SU-DHL-6 (cell line): ENCODE measurements at regions not wholly inside any gene's neighbourhood (a gene's known extent, or its start where the extent isn't known, plus 50 kb on each side); places are given as distances from the start of the nearest gene placed in this dataset.

ENCODE experiments used
- H2AFZ ChIP-seq: fragments of 200-600 bp; sonication (generic); 2 replicates; pipeline ENCODE4 v1.6.1; 2014; ENCODE audit warnings: low read depth, mild to moderate bottlenecking, moderate library complexity, mixed read lengths, antibody characterized with exemption, low read length; ENCODE audit not compliant: severe bottlenecking
- H3F3A ChIP-seq: fragments of 200-600 bp; shearing (Covaris generic); 2 replicates; pipeline ENCODE4 v1.6.0; 2016; ENCODE audit warnings: antibody characterized with exemption, mild to moderate bottlenecking; ENCODE audit not compliant: insufficient read depth
- H3K27ac ChIP-seq: fragments of 200-600 bp; sonication (generic); 2 replicates; pipeline ENCODE4 v1.5.1; 2016; ENCODE audit warnings: low read depth, mild to moderate bottlenecking, low read length, moderate library complexity, mixed read lengths
- H3K27me3 ChIP-seq: fragments of 200-600 bp; sonication (generic), shearing (Covaris generic); 2 replicates; pipeline ENCODE4 v1.6.0; 2014; ENCODE audit warnings: mild to moderate bottlenecking, low read length
- H3K36me3 ChIP-seq: fragments of 200-600 bp; sonication (generic); 2 replicates; pipeline ENCODE4 v1.6.1; 2014; ENCODE audit warnings: mild to moderate bottlenecking, low read length, mixed read lengths
- H3K4me2 ChIP-seq: fragments of 300-600, 200-600 bp; shearing (Covaris generic), sonication (generic); 2 replicates; pipeline ENCODE4 v1.6.0; 2014; ENCODE audit warnings: low read length, low read depth, mild to moderate bottlenecking; ENCODE audit not compliant: poor library complexity, severe bottlenecking
- H3K4me3 ChIP-seq: fragments of 200-600 bp; sonication (generic); 2 replicates; pipeline ENCODE4 v1.5.1; 2014; ENCODE audit warnings: antibody characterized with exemption, low read length, mild to moderate bottlenecking, mixed read lengths; ENCODE audit not compliant: insufficient read depth, poor library complexity, severe bottlenecking
- H3K79me2 ChIP-seq: fragments of 200-600 bp; sonication (generic); 2 replicates; pipeline ENCODE4 v1.6.1; 2014; ENCODE audit warnings: mild to moderate bottlenecking, low read length, moderate library complexity; ENCODE audit not compliant: insufficient read depth
- H3K9ac ChIP-seq: fragments of 200-600 bp; sonication (generic); 2 replicates; pipeline ENCODE4 v1.7.0; 2014; ENCODE audit warnings: mild to moderate bottlenecking, low read length
- H3K9me2 ChIP-seq: fragments of 200-600 bp; sonication (generic); replicated peaks from 2 replicates; pipeline ENCODE4 v1.6.1; 2014; ENCODE audit warnings: low read length; ENCODE audit not compliant: insufficient read depth
- H3K9me3 ChIP-seq: fragments of 200-600 bp; sonication (generic); 2 replicates; pipeline ENCODE4 v1.6.1; 2014; ENCODE audit warnings: low read length, mixed read lengths; ENCODE audit not compliant: insufficient read depth
- H4K20me1 ChIP-seq: fragments of 200-600 bp; sonication (generic); 2 replicates; pipeline ENCODE4 v1.6.1; 2014; ENCODE audit warnings: low read depth, mild to moderate bottlenecking, antibody characterized with exemption, low read length, moderate library complexity, mixed read lengths
- EZH2phosphoT487 ChIP-seq: fragments of 200-600 bp; sonication (generic), shearing (Covaris generic); conservative IDR thresholded peaks from 2 replicates; pipeline ENCODE4 v1.6.1; 2018; ENCODE audit warnings: mild to moderate bottlenecking, antibody characterized with exemption, low read length, moderate library complexity, mixed read lengths
- TF ChIP-seq, protein P1 (sequence below): fragments of 200-600 bp; sonication (generic); IDR thresholded peaks from one replicate; pipeline ENCODE4 v1.5.1; 2017; ENCODE audit warnings: antibody characterized with exemption, mild to moderate bottlenecking, low read length, moderate library complexity; ENCODE audit not compliant: insufficient read depth, poor library complexity, severe bottlenecking

DNA sequence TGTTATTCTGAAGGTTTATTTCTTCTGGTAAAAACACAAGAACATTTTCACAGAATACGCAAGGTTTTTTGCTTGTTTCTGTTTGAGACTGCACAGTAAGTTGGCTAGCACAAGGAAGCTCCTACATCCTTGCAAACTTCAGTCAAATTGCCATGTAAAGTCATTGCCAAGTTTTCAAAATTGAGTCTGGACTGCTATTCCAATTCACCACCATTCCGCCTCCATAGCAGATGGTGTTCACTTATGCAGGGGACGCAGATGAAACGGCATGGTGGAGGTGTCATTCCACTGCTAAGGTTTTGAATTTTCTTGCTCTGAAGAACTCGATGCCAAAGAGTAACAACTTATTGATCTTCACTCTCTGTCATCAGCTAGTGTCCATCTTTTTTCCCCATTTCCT is 303.9 kb upstream of the SYT1 start:
- no peaks in the 10 kb centered on the region for H3F3A ChIP-seq
- H3K27me3 ChIP-seq = no peaks in the 10 kb centered on the region
- H3K9ac ChIP-seq = no peak overlapping the region
- no peak overlapping the region for H3K4me2 ChIP-seq
- no peak for TF ChIP-seq EZH2phosphoT487
- H3K27ac ChIP-seq = no peak overlapping the region
- H3K9me2 ChIP-seq = no peaks in the 10 kb centered on the region
- no peaks in the 10 kb centered on the region for H3K79me2 ChIP-seq
- H3K4me3 ChIP-seq = no peak overlapping the region
- H4K20me1 ChIP-seq = no peaks in the 10 kb centered on the region
- no peak overlapping the region for H2AFZ ChIP-seq
- H3K9me3 ChIP-seq = no peaks in the 10 kb centered on the region
- no peaks in the 10 kb centered on the region for H3K36me3 ChIP-seq

DNA sequence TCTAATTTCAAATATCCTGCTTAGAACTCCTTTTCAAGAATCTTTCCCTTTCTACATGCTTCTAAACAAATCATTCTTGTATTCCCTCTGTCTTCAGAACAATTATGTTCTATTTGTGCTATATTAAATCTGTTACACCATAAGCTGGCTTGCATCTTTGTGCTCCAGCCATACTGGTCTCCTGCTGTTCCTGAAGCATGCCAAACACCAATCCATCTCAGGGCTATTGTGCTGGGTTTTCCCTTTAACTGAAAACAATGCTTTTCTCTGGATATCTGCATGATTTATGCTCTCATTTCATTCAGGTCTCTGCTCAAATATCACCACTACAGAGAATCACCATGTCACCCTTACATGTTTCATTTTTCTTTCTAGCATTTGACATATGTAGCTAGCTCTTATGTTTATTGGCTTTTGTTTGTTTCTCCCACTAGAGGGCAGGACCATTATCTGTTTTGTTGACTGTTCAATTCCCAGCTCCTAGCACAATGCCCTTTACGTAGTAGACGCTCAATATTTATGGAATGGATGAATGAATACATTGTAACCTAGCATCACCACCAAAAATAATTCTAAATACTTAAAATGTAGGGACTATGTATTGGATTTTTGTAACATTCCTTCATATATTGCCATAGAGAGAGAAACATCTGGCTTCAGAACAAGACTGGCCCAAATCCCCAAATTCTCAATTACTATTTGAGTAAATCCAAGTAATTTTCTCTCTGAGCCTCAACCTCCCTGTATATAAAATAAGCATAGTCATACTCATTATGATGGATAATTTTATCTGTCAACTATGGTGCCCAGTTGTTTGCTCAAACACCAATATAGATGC is 302.0 kb upstream of the SYT1 start:
- no peaks in the 10 kb centered on the region for H3K79me2 ChIP-seq
- H3K4me2 ChIP-seq = no peak overlapping the region
- no peak overlapping the region for H2AFZ ChIP-seq
- H3K9me2 ChIP-seq = no peaks in the 10 kb centered on the region
- H3K9ac ChIP-seq = no peak overlapping the region
- H3K27ac ChIP-seq = no peak overlapping the region
- no peaks in the 10 kb centered on the region for H3K27me3 ChIP-seq
- H3K36me3 ChIP-seq = no peaks in the 10 kb centered on the region
- no peaks in the 10 kb centered on the region for H3K9me3 ChIP-seq
- no peaks in the 10 kb centered on the region for H4K20me1 ChIP-seq
- no peak overlapping the region for H3K4me3 ChIP-seq
- no peak for TF ChIP-seq EZH2phosphoT487
- TF ChIP-seq, protein P1, sequence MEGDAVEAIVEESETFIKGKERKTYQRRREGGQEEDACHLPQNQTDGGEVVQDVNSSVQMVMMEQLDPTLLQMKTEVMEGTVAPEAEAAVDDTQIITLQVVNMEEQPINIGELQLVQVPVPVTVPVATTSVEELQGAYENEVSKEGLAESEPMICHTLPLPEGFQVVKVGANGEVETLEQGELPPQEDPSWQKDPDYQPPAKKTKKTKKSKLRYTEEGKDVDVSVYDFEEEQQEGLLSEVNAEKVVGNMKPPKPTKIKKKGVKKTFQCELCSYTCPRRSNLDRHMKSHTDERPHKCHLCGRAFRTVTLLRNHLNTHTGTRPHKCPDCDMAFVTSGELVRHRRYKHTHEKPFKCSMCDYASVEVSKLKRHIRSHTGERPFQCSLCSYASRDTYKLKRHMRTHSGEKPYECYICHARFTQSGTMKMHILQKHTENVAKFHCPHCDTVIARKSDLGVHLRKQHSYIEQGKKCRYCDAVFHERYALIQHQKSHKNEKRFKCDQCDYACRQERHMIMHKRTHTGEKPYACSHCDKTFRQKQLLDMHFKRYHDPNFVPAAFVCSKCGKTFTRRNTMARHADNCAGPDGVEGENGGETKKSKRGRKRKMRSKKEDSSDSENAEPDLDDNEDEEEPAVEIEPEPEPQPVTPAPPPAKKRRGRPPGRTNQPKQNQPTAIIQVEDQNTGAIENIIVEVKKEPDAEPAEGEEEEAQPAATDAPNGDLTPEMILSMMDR = peak; percentile 38
- no peaks in the 10 kb centered on the region for H3F3A ChIP-seq

DNA sequence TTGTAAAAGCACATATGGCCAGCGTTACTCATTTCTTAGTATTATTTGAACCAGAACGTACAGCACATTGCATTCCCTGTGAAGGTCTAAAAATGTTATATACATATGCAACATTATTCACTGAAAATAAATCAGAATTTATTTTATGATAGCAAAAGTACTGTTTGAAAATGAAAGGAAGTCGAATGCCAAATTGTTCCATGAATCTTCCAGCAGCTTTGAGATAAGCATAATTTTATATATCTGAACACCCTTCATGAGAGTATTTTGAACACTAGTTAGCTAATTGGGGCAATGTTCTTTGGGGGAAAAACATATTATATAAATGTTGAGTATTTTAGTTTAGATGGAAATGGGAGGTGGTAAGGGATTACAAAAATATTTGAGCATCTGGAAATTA is 300.7 kb upstream of the SYT1 start:
- no peak for TF ChIP-seq EZH2phosphoT487
- Histone ChIP-seq H3K27me3 (no peaks in the 10 kb centered on the region), H3K9me2 (no peaks in the 10 kb centered on the region), H3K9ac (no peak overlapping the region), H3K4me3 (no peak overlapping the region), H3F3A (no peaks in the 10 kb centered on the region), H4K20me1 (no peaks in the 10 kb centered on the region), H3K9me3 (no peaks in the 10 kb centered on the region), H3K79me2 (no peaks in the 10 kb centered on the region), H3K4me2 (no peak overlapping the region), H3K27ac (no peak overlapping the region), H2AFZ (no peak overlapping the region), H3K36me3 (no peaks in the 10 kb centered on the region)

DNA sequence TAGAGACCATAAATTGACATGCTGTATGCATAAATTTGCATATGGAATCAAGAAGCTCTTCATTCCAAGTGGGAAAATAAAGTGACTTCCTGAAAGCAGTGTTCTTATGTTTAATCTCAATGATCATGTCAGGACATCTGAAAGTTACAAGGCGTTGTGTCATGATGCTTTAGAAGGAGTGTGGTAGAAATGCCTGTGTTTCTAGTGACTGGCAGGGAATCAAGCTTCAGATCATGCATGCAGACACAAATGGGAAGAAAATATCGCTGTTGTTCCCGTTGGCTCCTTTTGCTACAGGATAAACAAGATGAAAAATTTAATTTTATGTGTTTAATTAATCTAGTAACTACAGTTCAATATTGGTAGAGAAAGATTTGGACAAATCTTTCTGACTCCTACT is 298.1 kb upstream of the SYT1 start:
- Histone ChIP-seq H3K4me2 (no peak overlapping the region), H3K36me3 (no peaks in the 10 kb centered on the region), H3K4me3 (no peak overlapping the region), H3K27ac (no peak overlapping the region), H3K27me3 (no peaks in the 10 kb centered on the region), H3F3A (no peaks in the 10 kb centered on the region), H2AFZ (no peak overlapping the region), H3K9ac (no peak overlapping the region), H3K79me2 (no peaks in the 10 kb centered on the region), H3K9me2 (no peaks in the 10 kb centered on the region), H4K20me1 (no peaks in the 10 kb centered on the region), H3K9me3 (no peaks in the 10 kb centered on the region)
- TF ChIP-seq, protein P1 = no peak
- TF ChIP-seq EZH2phosphoT487 = no peak
